HFFc6 (cell line): ENCODE measurements at regions not wholly inside any gene's neighbourhood (a gene's known extent, or its start where the extent isn't known, plus 50 kb on each side); places are given as distances from the start of the nearest gene placed in this dataset.

Experiments
- DNase-seq: peaks from one replicate; pipeline ENCODE4 v3.0.0-alpha.2; 2018
- H3K27ac Mint-ChIP-seq: 2 replicates; pipeline ENCODE4 v1.8.0; 2020; ENCODE audit warnings: mild to moderate bottlenecking, mixed read lengths
- H3K27me3 Mint-ChIP-seq: 2 replicates; pipeline ENCODE4 v1.8.0; 2021; ENCODE audit warnings: mild to moderate bottlenecking, moderate library complexity, mixed read lengths; ENCODE audit not compliant: insufficient read depth
- H3K36me3 Mint-ChIP-seq: 2 replicates; pipeline ENCODE4 v1.8.0; 2021; ENCODE audit warnings: low read depth, mixed read lengths
- H3K4me1 Mint-ChIP-seq: 2 replicates; pipeline ENCODE4 v1.8.0; 2020; ENCODE audit warnings: low read depth, mixed read lengths
- H3K4me3 Mint-ChIP-seq: 2 replicates; pipeline ENCODE4 v1.8.0; 2020; ENCODE audit warnings: mild to moderate bottlenecking, moderate library complexity, mixed read lengths
- H3K9me3 Mint-ChIP-seq: 2 replicates; pipeline ENCODE4 v1.8.0; 2020; ENCODE audit warnings: mild to moderate bottlenecking, mixed read lengths
- TF ChIP-seq, protein P1 (sequence below): fragments of 200-600 bp; sonication (generic); IDR thresholded peaks from 2 replicates; pipeline ENCODE4 v1.5.0; 2021; ENCODE audit warnings: antibody characterized with exemption, mild to moderate bottlenecking

DNA sequence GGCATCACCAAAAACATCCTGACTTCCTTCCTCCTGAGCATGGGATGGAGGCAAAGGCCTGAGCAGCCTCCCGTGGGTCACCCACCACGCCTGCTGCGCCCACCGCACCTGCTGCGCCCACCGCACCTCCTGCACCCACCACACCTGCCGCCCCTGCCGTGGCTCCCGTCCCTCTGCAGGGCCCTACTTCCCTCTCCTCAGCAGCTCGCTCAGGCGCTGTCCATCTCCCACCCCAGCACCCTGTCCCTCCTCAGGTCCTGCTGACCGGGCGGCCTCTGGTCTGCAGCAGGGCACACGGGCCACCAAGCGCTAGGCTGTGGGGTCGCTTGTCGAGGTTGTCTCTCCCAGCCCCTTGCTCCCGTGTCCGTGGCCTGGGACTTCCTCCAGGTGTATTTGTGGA lies 72.7 kb upstream of the SLCO4A1 start:
- no peak overlapping the region for H3K4me3 Mint-ChIP-seq
- TF ChIP-seq, protein P1, sequence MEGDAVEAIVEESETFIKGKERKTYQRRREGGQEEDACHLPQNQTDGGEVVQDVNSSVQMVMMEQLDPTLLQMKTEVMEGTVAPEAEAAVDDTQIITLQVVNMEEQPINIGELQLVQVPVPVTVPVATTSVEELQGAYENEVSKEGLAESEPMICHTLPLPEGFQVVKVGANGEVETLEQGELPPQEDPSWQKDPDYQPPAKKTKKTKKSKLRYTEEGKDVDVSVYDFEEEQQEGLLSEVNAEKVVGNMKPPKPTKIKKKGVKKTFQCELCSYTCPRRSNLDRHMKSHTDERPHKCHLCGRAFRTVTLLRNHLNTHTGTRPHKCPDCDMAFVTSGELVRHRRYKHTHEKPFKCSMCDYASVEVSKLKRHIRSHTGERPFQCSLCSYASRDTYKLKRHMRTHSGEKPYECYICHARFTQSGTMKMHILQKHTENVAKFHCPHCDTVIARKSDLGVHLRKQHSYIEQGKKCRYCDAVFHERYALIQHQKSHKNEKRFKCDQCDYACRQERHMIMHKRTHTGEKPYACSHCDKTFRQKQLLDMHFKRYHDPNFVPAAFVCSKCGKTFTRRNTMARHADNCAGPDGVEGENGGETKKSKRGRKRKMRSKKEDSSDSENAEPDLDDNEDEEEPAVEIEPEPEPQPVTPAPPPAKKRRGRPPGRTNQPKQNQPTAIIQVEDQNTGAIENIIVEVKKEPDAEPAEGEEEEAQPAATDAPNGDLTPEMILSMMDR: no peak
- no peak for DNase-seq
- H3K36me3 Mint-ChIP-seq: no peaks in the 10 kb centered on the region
- H3K4me1 Mint-ChIP-seq: no peaks in the 10 kb centered on the region
- no peak overlapping the region for H3K27ac Mint-ChIP-seq
- peaks cover 29% of the 10 kb centered on the region for H3K27me3 Mint-ChIP-seq
- H3K9me3 Mint-ChIP-seq: no peaks in the 10 kb centered on the region; the same call in 1 of the 2 replicates

DNA sequence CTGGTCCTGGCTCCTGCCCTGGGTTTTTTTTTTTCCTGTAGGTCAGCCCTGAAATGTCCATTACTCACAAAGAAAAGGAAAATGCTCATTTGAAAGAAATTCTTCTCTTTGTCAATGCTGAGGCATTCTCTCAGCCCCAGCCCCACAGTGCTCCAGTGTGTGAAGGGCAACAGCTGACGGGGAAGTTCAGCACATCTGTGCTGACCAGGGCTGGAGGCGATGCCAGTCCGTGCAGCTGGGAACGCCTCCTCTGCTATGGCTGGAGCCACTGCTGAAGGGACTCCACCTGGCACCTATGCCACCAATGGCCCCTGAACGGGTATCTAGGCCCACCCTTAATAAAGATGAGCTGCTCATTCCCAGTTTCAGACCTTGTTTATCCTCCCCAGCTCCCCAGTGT lies 71.9 kb upstream of the SLCO4A1 start:
- Mint-ChIP-seq H3K27me3 (peaks cover 31% of the 10 kb centered on the region), H3K36me3 (no peaks in the 10 kb centered on the region), H3K4me1 (no peaks in the 10 kb centered on the region), H3K4me3 (no peak overlapping the region), H3K9me3 (no peaks in the 10 kb centered on the region; the same call in 1 of the 2 replicates), H3K27ac (no peak overlapping the region)
- DNase-seq: no peak
- TF ChIP-seq, protein P1: no peak

DNA sequence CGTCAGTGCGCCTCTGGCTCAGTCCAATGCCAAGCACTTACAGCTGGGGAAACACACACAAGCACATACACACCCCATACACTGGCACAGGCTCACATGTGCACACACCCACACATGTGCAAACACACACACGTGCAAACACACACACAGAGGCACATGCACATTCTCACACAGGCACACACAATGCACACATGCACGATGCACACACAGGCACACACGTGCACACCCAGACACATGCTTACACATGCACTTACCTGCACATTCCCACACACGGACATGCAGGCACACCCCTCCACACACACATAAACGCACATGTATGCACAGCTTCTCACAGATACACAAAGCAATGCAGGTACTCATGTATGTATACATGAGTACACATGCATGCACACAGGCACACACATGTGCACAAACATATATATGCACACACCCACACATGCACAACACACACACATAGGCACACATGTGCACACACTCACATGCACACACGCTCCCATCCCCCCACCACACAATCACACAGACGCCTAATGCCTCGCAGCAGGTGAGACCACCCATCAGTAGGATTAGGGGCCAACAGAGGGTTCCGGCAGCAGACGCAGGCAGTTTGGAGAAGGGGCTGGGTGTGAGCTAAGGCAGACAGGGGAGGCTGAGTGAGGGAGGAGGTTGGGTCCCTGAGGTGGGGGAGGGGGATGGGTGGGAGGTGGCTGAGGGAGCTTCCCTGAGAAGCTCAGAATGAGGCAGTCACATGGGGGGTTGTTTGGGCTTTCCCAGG lies 71.2 kb upstream of the SLCO4A1 start:
- H3K4me3 Mint-ChIP-seq: no peak overlapping the region
- no peaks in the 10 kb centered on the region; the same call in 1 of the 2 replicates for H3K9me3 Mint-ChIP-seq
- DNase-seq: no peak
- TF ChIP-seq, protein P1: no peak
- no peak overlapping the region for H3K27ac Mint-ChIP-seq
- peaks cover 35% of the 10 kb centered on the region for H3K27me3 Mint-ChIP-seq
- H3K36me3 Mint-ChIP-seq: no peaks in the 10 kb centered on the region
- no peaks in the 10 kb centered on the region for H3K4me1 Mint-ChIP-seq

DNA sequence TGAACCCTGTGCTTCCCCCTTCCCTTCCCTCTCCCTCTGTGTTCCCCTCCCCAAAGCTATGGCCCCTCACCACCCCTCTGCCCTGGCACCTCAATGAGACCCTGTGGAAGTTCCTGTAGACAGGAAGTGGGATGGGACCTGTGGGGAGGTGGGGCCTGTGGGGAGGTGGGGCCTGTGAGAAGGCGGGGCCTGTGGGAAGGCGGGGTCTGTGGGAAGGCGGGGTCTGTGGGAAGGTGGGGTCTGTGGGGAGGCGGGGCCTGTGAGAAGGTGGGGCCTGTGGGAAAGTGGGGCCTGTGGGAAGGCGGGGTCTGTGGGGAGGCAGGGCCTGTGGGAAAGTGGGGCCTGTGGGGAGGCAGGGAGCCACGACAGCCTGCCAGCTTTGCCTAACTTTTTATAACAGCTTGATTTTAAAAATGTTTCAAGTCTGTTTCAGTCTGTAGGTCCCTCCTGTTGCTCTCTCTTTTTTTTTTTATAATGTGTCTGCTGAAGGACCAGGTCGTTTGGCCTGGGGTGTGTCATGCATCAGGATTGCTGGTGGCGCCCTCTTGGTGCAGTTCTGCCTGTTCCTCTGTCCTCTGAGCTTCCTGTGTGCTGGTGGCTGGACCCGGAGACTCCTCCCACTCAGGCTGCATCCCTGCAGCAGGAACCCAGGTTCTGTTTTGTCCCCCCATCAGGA lies 70.5 kb upstream of the SLCO4A1 start:
- no peak overlapping the region for H3K27ac Mint-ChIP-seq
- no peak for DNase-seq
- no peaks in the 10 kb centered on the region for H3K4me1 Mint-ChIP-seq
- TF ChIP-seq, protein P1: no peak; the same call in 1 of the 2 replicates
- peaks cover 35% of the 10 kb centered on the region for H3K27me3 Mint-ChIP-seq
- H3K36me3 Mint-ChIP-seq: no peaks in the 10 kb centered on the region
- H3K4me3 Mint-ChIP-seq: no peak overlapping the region
- no peaks in the 10 kb centered on the region; the same call in 1 of the 2 replicates for H3K9me3 Mint-ChIP-seq

DNA sequence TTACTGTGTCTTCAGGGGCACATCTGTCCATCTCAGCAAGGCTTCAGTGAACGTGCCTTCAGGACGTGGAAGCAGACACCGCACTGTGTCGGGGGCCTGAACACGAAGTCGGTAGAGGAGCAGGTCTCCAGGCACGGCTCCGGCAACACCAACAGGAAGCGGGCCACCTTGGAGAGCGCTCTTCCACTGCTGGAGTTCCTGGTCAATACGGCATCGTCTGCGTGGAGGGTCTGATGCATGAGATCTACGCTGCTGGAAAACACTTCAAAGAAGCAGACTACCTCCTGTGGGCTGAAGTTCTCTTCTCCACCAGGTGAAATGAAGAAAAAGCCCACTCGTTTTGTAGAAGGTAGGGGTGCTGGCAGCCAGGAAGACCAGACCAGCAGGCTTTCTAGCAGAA lies 69.3 kb upstream of the SLCO4A1 start:
- Mint-ChIP-seq H3K9me3 (no peaks in the 10 kb centered on the region; the same call in 1 of the 2 replicates), H3K4me3 (no peak overlapping the region), H3K4me1 (no peaks in the 10 kb centered on the region), H3K27ac (no peak overlapping the region), H3K27me3 (peaks cover 31% of the 10 kb centered on the region), H3K36me3 (no peaks in the 10 kb centered on the region)
- no peak for DNase-seq
- TF ChIP-seq, protein P1: no peak
